Skeletal muscle tissue (tissue), 3 donors: ENCODE measurements at regions not wholly inside any gene's neighbourhood (a gene's known extent, or its start where the extent isn't known, plus 50 kb on each side); places are given as distances from the start of the nearest gene placed in this dataset.
"Not testable (repeated sequence)": the region's sequence is repeated elsewhere in the genome, so short reads cannot be mapped to it uniquely, and the experiment has no call there.

Experiments used
- H3K27ac ChIP-seq: one replicate; pipeline ENCODE4 v1.7.0; 2013; ENCODE audit warnings: mild to moderate bottlenecking, low read depth, low read length, inconsistent platforms
- H3K27me3 ChIP-seq, 3 donors: one replicate each; pipeline ENCODE4 v1.7.0; 2013; ENCODE audit warnings: low read length in 3 of 3; ENCODE audit not compliant: control insufficient read depth in 3 of 3, insufficient read depth in 3 of 3
- H3K36me3 ChIP-seq, 3 donors: one replicate each; pipeline ENCODE4 v1.7.0; 2013; ENCODE audit warnings: low read length in 3 of 3; ENCODE audit not compliant: control insufficient read depth in 3 of 3, insufficient read depth in 3 of 3
- H3K4me1 ChIP-seq, 3 donors: one replicate each; pipeline ENCODE4 v1.7.0; 2013; ENCODE audit warnings: low read length in 3 of 3, mild to moderate bottlenecking in 3 of 3; ENCODE audit not compliant: control insufficient read depth in 3 of 3, insufficient read depth in 3 of 3
- H3K4me3 ChIP-seq, 3 donors: one replicate each; pipeline ENCODE4 v1.7.0; 2013; ENCODE audit warnings: low read length in 3 of 3
- H3K9ac ChIP-seq, 3 donors: one replicate each; pipeline ENCODE4 v1.7.0; 2013; ENCODE audit warnings: low read length in 3 of 3, mild to moderate bottlenecking in 3 of 3, moderate library complexity in 2 of 3, low read depth in 1 of 3
- H3K9me3 ChIP-seq, 3 donors: one replicate each; pipeline ENCODE4 v1.7.0; 2013; ENCODE audit warnings: low read length in 3 of 3; ENCODE audit not compliant: control insufficient read depth in 3 of 3
- donor health status: Osteomylitis.

DNA sequence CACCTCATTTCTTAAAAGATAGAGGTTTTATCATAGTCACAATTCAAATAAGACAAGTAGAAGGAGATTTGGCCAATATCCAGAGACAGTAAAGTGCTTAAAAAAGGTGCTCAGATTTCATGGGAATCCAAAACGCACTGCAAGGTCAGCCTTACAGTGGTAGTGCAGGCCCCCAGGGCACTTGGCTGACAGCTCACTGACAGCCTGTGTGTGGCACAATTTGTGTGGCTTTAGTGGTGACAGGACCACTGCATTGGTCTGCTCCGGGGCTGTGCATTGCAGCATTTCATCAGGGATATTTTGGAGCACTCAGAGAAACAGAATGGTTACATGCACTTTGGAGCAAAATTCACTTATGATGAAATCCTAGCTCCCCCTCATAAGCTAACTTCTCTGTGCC is 544.3 kb downstream of the NTRK3 start:
- no peaks in the 10 kb centered on the region for H3K27me3 ChIP-seq
- H3K27ac ChIP-seq, result no peak overlapping the region
- peaks cover 0 to 11% (median 2%) of the 10 kb centered on the region in 3 donors for H3K4me1 ChIP-seq
- no peaks in the 10 kb centered on the region for H3K9me3 ChIP-seq
- no peaks in the 10 kb centered on the region for H3K36me3 ChIP-seq
- H3K4me3 ChIP-seq, result no peak overlapping the region
- H3K9ac ChIP-seq, result no peak overlapping the region

- no peak overlapping the region for H3K9ac ChIP-seq
- H3K9me3 ChIP-seq, result no peaks in the 10 kb centered on the region
- H3K36me3 ChIP-seq, result no peaks in the 10 kb centered on the region
- peaks cover 0 to 11% (median 2%) of the 10 kb centered on the region in 3 donors for H3K4me1 ChIP-seq
- no peaks in the 10 kb centered on the region for H3K27me3 ChIP-seq
- H3K4me3 ChIP-seq, result no peak overlapping the region
- H3K27ac ChIP-seq, result no peak overlapping the region
These were observed 545.5 kb downstream of the NTRK3 start for GRCh38 chr15:87711026-87711425.

GRCh38 chr15:87710406-87710805 is 546.1 kb downstream of the NTRK3 start:
- Histone ChIP-seq H3K4me3 (no peak overlapping the region), H3K4me1 (peaks cover 0 to 8% (median 2%) of the 10 kb centered on the region in 3 donors), H3K36me3 (no peaks in the 10 kb centered on the region), H3K27me3 (no peaks in the 10 kb centered on the region), H3K9ac (no peak overlapping the region), H3K27ac (peak overlapping the region; percentile 20), H3K9me3 (no peaks in the 10 kb centered on the region)

GRCh38 chr15:87707566-87708130 is 548.9 kb downstream of the NTRK3 start:
- no peak overlapping the region for H3K9ac ChIP-seq
- H3K4me3 ChIP-seq, result no peak overlapping the region
- peaks cover 0 to 3% (median 0%) of the 10 kb centered on the region in 3 donors for H3K27me3 ChIP-seq
- no peaks in the 10 kb centered on the region for H3K9me3 ChIP-seq
- H3K4me1 ChIP-seq, result peaks cover 0 to 2% (median 0%) of the 10 kb centered on the region in 3 donors
- H3K27ac ChIP-seq, result no peak overlapping the region
- no peaks in the 10 kb centered on the region for H3K36me3 ChIP-seq

DNA sequence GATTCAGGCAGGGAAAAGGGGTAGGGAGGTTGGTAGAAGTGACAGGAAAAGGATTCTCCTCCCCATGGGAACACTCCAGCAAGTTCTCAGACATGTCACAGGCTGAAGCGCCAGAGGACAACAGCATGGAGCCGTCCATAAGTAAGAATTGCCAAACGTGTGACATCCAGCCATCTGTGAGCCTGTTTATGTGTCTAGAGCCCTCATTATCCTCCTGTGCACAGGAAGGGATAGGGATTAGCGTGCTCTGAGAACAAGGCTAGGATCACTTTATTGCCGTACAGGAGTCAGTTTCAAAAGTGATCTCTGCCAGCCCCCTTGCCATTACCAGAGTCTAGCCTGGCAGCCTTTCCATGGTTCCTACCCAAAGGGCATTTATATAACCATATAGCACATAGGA is 549.5 kb downstream of the NTRK3 start:
- Histone ChIP-seq H3K4me1 (no peaks in the 10 kb centered on the region), H3K9me3 (no peaks in the 10 kb centered on the region), H3K27me3 (peaks cover 0 to 3% (median 0%) of the 10 kb centered on the region in 3 donors), H3K36me3 (no peaks in the 10 kb centered on the region), H3K9ac (no peak overlapping the region), H3K27ac (no peak overlapping the region), H3K4me3 (no peak overlapping the region)

DNA sequence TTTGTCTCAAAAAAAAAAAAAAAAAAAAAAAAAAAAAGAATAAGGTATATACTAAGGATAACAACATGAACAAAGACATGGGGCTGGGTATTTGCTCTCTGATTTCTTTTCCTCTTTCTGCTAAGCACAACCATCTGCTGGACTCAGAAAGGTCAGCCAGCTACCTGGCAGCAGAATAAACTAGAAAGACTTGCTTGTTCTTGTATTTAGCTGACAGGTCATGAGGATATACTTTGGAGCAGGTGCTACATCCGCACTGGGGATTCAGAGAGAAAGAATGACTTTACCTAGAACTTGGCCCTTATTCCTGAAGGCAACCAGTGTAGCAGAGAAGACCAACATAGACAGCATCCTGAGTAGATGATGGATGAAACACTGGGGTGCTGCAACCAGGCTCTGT is 550.5 kb downstream of the NTRK3 start:
- H3K4me3 ChIP-seq, result no peak overlapping the region
- no peak overlapping the region for H3K27ac ChIP-seq
- H3K9ac ChIP-seq, result no peak overlapping the region
- peaks cover 0 to 3% (median 0%) of the 10 kb centered on the region in 3 donors for H3K27me3 ChIP-seq
- no peaks in the 10 kb centered on the region for H3K4me1 ChIP-seq
- no peaks in the 10 kb centered on the region for H3K9me3 ChIP-seq
- H3K36me3 ChIP-seq, result no peaks in the 10 kb centered on the region

DNA sequence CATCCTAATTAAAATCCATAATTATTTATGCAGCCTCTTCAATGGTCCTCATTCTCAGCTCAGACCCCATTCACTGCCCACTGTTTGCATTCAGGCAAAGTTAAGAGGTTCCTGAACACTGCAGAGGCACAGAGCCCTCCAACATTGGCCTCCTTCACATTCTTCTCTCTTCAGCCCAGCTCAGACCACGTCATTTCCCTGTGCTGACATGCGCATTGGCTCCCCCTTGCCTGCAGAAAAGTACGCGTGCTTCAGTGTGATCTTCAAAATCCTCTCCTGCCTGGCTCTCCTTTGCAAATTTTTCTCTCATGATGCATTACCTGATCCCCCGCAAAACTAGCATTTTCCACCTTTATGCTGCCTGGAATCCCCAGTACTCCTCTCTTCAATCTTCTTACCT is 552.3 kb downstream of the NTRK3 start:
- Histone ChIP-seq H3K4me1 (no peaks in the 10 kb centered on the region), H3K9me3 (no peaks in the 10 kb centered on the region), H3K36me3 (no peaks in the 10 kb centered on the region), H3K27me3 (peaks cover 0 to 3% (median 0%) of the 10 kb centered on the region in 3 donors), H3K27ac (no peak overlapping the region), H3K4me3 (no peak overlapping the region), H3K9ac (no peak overlapping the region)

DNA sequence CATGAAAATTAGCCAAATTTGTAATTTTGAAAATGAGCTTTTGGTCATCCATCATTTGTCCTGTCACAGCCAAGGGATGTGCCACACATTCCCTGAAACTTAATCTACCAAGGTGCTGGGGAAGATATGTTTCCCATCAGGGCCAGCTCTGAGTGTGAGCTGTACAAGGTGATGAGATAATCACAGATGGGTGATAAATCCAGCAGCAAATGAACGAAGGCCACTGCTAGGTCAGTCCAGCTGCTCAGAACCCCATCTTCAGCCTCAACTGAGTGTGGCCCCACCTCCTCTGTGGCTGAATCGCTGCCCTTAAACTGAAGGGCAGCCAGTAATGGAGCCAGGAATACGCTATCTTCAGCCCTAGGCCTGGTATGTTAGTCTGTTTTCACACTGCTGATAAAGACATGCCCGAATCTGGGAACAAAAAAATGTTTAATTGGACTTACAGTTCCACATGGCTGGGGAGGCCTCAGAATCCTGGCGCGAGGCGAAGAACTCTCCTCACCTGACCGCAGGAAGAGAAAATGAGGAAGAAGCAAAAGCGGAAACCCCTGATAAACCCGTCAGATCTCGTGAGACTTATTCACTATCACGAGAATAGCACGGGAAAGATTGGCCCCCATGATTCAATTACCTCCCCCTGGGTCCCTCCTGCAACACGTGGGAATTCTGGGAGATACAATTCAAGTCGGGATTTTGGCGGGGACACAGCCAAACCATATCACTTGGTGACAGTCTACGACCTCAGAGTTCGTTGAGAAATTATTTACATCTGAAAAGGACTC is 553.0 kb downstream of the NTRK3 start:
- Histone ChIP-seq H3K27ac (no peak overlapping the region), H3K27me3 (peaks cover 0 to 3% (median 0%) of the 10 kb centered on the region in 3 donors), H3K9me3 (no peaks in the 10 kb centered on the region), H3K9ac (no peak overlapping the region), H3K4me1 (no peaks in the 10 kb centered on the region), H3K36me3 (no peaks in the 10 kb centered on the region), H3K4me3 (no peak overlapping the region)

GRCh38 chr15:87702270-87702669 is 554.3 kb downstream of the NTRK3 start:
- Histone ChIP-seq H3K4me3 (no peak overlapping the region), H3K36me3 (no peaks in the 10 kb centered on the region), H3K4me1 (no peaks in the 10 kb centered on the region), H3K9me3 (no peaks in the 10 kb centered on the region), H3K27me3 (peaks cover 0 to 3% (median 0%) of the 10 kb centered on the region in 3 donors), H3K9ac (no peak overlapping the region), H3K27ac (no peak overlapping the region)

DNA sequence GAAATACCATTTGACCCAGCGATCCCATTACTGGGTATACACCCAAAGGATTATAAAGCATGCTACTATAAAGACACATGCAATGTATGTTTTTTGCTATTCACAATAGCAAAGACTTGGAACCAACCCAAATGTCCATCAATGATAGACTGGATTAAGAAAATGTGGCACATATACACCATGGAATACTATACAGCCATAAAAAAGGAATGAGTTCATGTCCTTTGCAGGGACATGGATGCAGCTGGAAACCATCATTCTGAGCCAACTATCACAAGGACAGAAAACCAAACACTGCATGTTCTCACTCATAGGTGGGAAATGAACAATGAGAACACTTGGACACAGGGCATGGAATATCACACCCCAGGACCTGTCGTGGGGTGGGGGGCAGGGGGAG is 558.1 kb downstream of the NTRK3 start:
- H3K4me3 ChIP-seq, H3K4me1 ChIP-seq, H3K9me3 ChIP-seq, H3K36me3 ChIP-seq, H3K9ac ChIP-seq, H3K27me3 ChIP-seq, H3K27ac ChIP-seq: not testable (repeated sequence)
